Activated naive CD8-positive, alpha-beta T cell treated with anti-CD3 and anti-CD28 coated beads, Interleukin-2, amount 10 ng/mL, durations not matched to agents 7 days and 5 days (primary cell): ENCODE measurements at regions not wholly inside any gene's neighbourhood (a gene's known extent, or its start where the extent isn't known, plus 50 kb on each side); places are given as distances from the start of the nearest gene placed in this dataset.
"Not testable (repeated sequence)": the region's sequence is repeated elsewhere in the genome, so short reads cannot be mapped to it uniquely, and the experiment has no call there.

Experiments used
- ATAC-seq: fragments of 150-1000 bp; cut with Tn5 transposase; one replicate; pipeline ENCODE4 v1.10.0; 2021; ENCODE audit warnings: low read depth, moderate library complexity
- POLR2A ChIA-PET: fragments of 350-600 bp; sonication (Branson Sonifier 250); formaldehyde crosslinking; loops from one replicate; lab custom pipeline; 2021; ENCODE audit warnings: antibody characterized with exemption; lab: Charles Lee
- DNase-seq: peaks from one replicate; pipeline ENCODE4 v3.0.0; 2021
- H3K27ac Mint-ChIP-seq: one replicate; pipeline ENCODE4 v1.8.0; 2022; ENCODE audit warnings: mild to moderate bottlenecking, mixed read lengths
- H3K27me3 Mint-ChIP-seq: one replicate; pipeline ENCODE4 v1.8.0; 2022; ENCODE audit warnings: mild to moderate bottlenecking, moderate library complexity, mixed read lengths
- H3K36me3 Mint-ChIP-seq: one replicate; pipeline ENCODE4 v1.8.0; 2021; ENCODE audit warnings: mild to moderate bottlenecking, mixed read lengths
- H3K4me1 Mint-ChIP-seq: one replicate; pipeline ENCODE4 v1.8.0; 2021; ENCODE audit warnings: mixed read lengths
- H3K4me3 Mint-ChIP-seq: one replicate; pipeline ENCODE4 v1.8.0; 2022; ENCODE audit warnings: mild to moderate bottlenecking, moderate library complexity, mixed read lengths
- H3K9me3 Mint-ChIP-seq: one replicate; pipeline ENCODE4 v1.8.0; 2021; ENCODE audit warnings: mixed read lengths

DNA sequence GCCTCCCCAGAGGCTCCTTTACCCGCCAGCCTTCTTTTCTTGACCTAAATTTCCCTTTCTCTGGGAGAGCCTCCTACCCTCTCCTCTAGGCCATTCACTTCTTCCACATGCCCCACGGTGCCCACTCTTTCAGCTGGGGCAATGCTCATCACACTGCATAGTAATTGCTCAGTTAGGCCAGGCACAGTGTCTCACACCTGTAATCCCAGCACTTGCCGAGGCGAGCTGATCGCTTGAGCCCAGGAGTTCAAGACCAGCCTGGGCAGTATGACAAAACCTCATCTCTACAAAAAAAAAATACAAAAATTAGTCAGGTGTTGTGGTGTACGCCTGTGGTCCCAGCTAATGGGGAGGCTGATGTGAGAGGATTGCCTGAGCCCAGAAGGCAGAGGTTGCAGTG is 1956.7 kb downstream of the FOXD4L5 start:
- ATAC-seq, H3K27ac Mint-ChIP-seq, H3K4me3 Mint-ChIP-seq, H3K9me3 Mint-ChIP-seq, H3K36me3 Mint-ChIP-seq, H3K27me3 Mint-ChIP-seq, H3K4me1 Mint-ChIP-seq, POLR2A ChIA-PET, DNase-seq: not testable (repeated sequence)

DNA sequence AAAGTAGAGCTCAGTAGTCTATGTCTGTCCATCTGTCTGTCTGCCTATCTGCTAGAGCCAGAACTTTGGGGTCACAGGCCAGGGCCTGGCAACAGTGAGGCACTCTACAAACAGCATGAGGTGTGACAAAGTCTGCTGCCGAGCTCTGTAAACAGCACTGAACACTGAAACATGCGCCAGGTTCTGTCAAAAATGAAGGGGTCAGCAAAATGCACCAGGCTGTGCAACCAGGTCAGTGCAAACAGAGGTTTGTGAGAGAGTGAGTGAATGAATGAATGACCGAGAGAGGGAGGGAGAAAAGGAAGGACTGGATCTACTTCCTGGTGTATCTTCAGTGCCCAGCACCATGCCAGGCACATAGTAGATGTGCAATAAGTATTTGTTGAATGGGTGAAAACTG is 1957.8 kb downstream of the FOXD4L5 start:
- H3K4me3 Mint-ChIP-seq, H3K4me1 Mint-ChIP-seq, H3K36me3 Mint-ChIP-seq, DNase-seq, POLR2A ChIA-PET, H3K27ac Mint-ChIP-seq, H3K27me3 Mint-ChIP-seq, H3K9me3 Mint-ChIP-seq, ATAC-seq: not testable (repeated sequence)

DNA sequence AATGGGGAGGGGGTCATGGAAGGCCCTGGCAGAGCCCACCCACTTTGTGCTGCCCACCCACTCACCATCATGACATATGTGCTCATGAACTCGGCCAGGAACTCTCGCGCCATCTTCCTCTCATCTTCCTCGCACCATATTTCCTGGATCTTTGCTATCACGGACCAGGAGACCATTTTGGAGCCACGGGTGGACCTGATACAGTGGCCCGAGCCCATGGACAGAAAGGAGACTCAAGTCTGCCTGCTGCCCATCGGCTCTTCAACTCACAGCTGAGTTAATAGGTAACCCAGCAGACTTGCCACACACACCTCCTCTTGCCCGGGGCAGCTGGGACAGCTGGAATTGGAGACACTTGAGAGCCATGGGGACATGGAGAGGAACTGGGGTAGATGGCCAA is 1958.3 kb downstream of the FOXD4L5 start:
- DNase-seq, H3K4me3 Mint-ChIP-seq, H3K27ac Mint-ChIP-seq, H3K4me1 Mint-ChIP-seq, H3K27me3 Mint-ChIP-seq, H3K36me3 Mint-ChIP-seq, POLR2A ChIA-PET, ATAC-seq, H3K9me3 Mint-ChIP-seq: not testable (repeated sequence)

- H3K27me3 Mint-ChIP-seq, H3K4me3 Mint-ChIP-seq, H3K9me3 Mint-ChIP-seq, H3K36me3 Mint-ChIP-seq, H3K4me1 Mint-ChIP-seq, POLR2A ChIA-PET, DNase-seq, ATAC-seq, H3K27ac Mint-ChIP-seq: not testable (repeated sequence)
These were observed 1959.3 kb downstream of the FOXD4L5 start for GRCh38 chr9:63325696-63326095.

DNA sequence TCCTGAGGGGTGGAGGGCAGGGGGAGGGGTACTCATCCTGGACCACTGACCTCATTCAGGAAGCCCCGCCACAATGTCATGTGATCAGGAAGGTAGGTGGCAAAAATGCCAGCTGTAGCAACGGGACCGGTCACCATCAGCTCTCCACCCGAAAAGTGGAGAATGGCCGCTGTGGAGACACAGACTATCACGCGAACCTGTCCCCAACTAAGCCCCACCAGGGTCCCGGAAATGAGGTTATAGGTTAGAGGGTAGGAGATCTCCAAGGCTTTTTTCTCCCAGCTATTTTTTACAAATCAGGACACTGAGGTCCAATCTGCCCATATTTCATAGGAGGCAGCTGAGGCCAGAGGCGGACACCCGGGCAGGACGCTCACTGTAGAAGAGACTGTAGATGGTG is 1966.9 kb downstream of the FOXD4L5 start:
- H3K9me3 Mint-ChIP-seq, H3K4me1 Mint-ChIP-seq, H3K36me3 Mint-ChIP-seq, H3K27me3 Mint-ChIP-seq, H3K4me3 Mint-ChIP-seq, ATAC-seq, POLR2A ChIA-PET, DNase-seq, H3K27ac Mint-ChIP-seq: not testable (repeated sequence)

DNA sequence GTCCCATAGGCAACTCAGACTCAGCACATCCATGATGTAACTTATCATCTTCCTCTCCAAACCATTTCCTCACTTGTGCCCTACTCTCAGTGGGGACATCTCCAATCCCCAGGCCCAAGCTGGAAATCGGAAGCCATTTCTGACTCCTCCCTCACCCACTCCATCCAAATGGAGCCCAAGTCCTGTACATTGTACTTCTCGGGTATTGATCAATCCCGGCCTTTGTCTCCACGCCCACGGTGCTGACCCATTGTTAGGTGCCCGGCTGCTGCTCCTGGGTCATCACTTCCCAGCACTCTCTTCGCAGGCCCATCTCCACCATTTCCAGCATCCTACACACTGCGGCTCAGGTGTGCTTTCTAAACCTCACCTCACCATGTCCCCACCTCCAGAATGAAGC is 1969.6 kb downstream of the FOXD4L5 start:
- H3K9me3 Mint-ChIP-seq, ATAC-seq, H3K4me1 Mint-ChIP-seq, POLR2A ChIA-PET, H3K27me3 Mint-ChIP-seq, H3K36me3 Mint-ChIP-seq, H3K27ac Mint-ChIP-seq, DNase-seq, H3K4me3 Mint-ChIP-seq: not testable (repeated sequence)

DNA sequence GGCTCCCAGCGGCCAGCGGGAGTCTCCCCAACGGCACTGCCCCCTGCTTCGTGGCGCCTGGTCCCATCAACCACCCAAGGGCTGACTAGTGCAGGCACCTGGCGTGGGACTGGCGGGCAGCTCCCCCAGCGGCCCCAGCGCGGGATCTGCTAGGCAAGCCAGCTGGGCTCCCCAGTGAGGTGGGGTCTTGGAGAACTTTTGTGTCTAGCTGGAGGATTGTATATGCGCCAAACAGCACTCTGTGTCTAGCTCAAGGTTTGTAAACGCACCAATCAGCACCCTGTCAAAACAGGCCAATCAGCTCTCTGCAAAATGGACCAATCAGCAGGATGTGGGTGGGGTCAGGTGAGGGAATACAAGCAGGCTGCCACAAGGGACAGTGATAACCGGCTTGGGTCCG is 1988.2 kb downstream of the FOXD4L5 start:
- H3K27me3 Mint-ChIP-seq, H3K9me3 Mint-ChIP-seq, H3K27ac Mint-ChIP-seq, H3K4me1 Mint-ChIP-seq, POLR2A ChIA-PET, ATAC-seq, H3K36me3 Mint-ChIP-seq, H3K4me3 Mint-ChIP-seq: not testable (repeated sequence)
- DNase-seq, result peak; percentile 12

DNA sequence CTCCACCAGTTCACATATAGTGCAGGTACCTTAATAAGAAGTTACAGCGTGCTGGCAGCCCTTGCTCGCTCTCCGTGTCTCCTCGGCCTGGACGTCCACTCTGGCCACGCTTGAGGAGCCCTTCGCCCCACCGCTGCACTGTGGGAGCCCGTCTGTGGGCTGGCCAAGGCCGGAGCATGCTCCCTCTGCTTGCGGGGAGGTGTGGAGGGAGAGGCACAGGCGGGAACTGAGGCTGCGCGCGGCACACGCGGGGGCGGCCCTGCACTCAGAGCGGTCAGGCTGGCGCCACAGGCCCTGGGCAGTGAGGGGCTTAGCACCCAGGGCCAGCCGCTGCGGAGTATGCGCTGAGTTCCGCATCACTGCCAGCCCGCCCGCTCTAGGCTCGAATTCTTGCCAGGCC is 1988.6 kb downstream of the FOXD4L5 start:
- H3K36me3 Mint-ChIP-seq, ATAC-seq, H3K27me3 Mint-ChIP-seq, H3K27ac Mint-ChIP-seq, H3K9me3 Mint-ChIP-seq, POLR2A ChIA-PET, H3K4me3 Mint-ChIP-seq, H3K4me1 Mint-ChIP-seq: not testable (repeated sequence)
- DNase-seq, result peak; percentile 15

- H3K36me3 Mint-ChIP-seq, H3K9me3 Mint-ChIP-seq, ATAC-seq, DNase-seq, POLR2A ChIA-PET, H3K27ac Mint-ChIP-seq, H3K4me3 Mint-ChIP-seq, H3K27me3 Mint-ChIP-seq, H3K4me1 Mint-ChIP-seq: not testable (repeated sequence)
These were observed 1995.0 kb downstream of the FOXD4L5 start for GRCh38 chr9:63289971-63290370.
